Cerebellar cortex (tissue), 1 donor: ENCODE measurements at regions not wholly inside any gene's neighbourhood (a gene's known extent, or its start where the extent isn't known, plus 50 kb on each side); places are given as distances from the start of the nearest gene placed in this dataset.

ENCODE experiments used
- DNase-seq: peaks from one replicate; pipeline ENCODE4 v3.0.0-alpha.2; 2015; ENCODE audit warnings: low spot score

- no peak for DNase-seq
Measured at GRCh38 chr2:190809139-190809764, 71.4 kb upstream of the GLS start.

GRCh38 chr2:190809876-190810525, 70.6 kb upstream of the GLS start:
- no peak for DNase-seq

DNA sequence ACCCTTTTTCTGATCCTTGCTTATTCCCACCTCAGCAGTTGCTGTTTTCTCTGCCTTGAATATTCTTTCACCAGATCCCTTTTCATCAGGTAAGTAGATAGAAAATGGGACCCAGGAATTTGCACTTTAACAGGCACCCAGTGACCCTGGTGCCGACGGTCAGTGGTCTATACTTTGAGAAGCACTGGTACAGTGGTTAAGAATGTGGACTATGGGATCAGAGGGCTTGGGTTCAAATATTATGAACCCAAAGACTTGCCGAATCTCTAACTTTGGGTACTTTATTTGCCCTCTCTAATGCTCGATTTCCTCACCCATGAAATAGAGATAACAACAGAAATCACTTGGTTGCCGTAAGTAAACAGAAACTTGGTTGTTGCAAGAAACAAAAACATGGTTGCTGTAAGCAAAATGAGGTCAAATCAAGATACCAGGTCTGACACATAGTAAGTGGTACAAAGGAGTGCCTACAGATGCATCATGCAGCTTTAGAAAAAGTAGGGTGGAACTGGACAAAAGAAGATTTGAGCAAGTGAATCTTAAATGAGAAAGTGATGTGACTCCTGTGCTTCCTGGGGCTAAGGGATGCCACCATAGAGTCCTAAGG, 69.5 kb upstream of the GLS start:
- no peak for DNase-seq

DNA sequence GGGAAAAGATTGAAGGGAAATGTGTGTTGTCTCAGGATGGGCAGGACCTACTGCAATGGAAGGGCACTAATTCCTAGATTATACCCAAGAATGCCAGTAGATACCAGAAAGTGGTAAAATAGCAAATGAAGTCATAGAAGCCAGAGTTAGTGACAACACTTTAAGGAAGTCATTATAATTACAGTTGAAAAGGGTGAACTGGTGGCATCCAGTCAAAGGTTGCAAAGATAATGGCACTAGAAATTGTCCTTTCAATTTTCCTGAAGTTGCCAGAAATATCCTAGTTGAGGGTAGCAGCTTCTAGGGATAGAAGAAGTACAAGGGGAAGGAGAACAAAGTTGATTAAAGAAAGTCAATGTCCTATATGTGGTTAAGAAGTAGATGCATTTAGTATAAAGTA, 68.8 kb upstream of the GLS start:
- no peak for DNase-seq

- no peak for DNase-seq
Measured at GRCh38 chr2:190812506-190813294, 67.9 kb upstream of the GLS start.

DNA sequence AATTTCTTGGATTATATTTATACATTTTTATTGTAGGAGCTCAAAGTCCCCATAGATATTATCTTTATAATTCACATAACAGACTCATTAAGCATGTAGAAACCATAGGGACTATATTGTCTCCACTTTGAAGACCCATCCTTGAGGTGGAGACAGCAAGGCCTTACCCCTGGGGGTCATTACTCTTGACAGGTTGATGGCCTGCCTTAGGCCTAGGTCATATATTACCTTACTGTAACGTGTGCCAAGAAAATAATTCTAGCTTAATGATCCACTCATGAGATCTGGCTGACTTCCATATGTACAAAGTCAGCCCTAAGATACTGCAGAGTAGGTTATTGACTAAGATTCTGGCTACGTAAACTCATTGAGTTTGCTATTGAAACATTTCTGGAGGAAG, 65.4 kb upstream of the GLS start:
- no peak for DNase-seq

- DNase-seq = no peak
Measured at GRCh38 chr2:190817082-190817481, 63.5 kb upstream of the GLS start.

- DNase-seq = peak; percentile 34
Measured at GRCh38 chr2:190819840-190820301, 60.8 kb upstream of the GLS start.

GRCh38 chr2:190820416-190820815, 60.2 kb upstream of the GLS start:
- no peak for DNase-seq

GRCh38 chr2:190822043-190822442, 58.6 kb upstream of the GLS start:
- DNase-seq = no peak

DNA sequence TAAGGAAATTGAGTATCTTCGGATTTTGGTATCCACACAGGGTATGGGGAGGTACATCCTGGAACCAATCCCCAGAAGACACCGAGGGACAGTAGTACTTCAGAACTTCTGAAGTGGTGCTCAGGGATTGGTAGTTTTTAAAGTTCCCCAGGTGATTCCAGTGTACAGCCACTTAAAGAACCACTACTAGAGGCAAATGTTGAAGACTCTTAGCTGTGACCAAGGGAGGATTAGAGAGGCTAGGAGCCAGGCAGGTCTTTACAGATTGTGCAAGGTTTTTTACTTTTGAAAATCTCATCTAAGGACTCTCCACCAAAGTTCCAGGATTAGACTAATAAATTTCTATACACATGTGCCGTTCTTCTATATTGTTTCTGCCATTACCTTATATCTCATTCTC, 52.9 kb upstream of the GLS start:
- no peak for DNase-seq

- no peak for DNase-seq
Measured at GRCh38 chr2:190829642-190830041, 51.0 kb upstream of the GLS start.
